ENCODE measurements at regions not wholly inside any gene's neighbourhood (a gene's known extent, or its start where the extent isn't known, plus 50 kb on each side); places are given as distances from the start of the nearest gene placed in this dataset.

- DNase-seq (ENCODE audit: low read depth) = no peak
- Mint-ChIP-seq H3K4me3 (ENCODE audit: unreplicated experiment) (no peak overlapping the region), H3K27me3 (ENCODE audit: low read depth, unreplicated experiment) (no peaks in the 10 kb centered on the region), H3K4me1 (ENCODE audit: low read depth, unreplicated experiment) (peaks cover 14% of the 10 kb centered on the region), H3K9me3 (ENCODE audit: unreplicated experiment) (no peaks in the 10 kb centered on the region), H3K36me3 (ENCODE audit: low read depth, unreplicated experiment) (no peaks in the 10 kb centered on the region), H3K27ac (ENCODE audit: unreplicated experiment) (no peak overlapping the region)
- Histone ChIP-seq H3K9ac (ENCODE audit: low read length) (no peak overlapping the region), H3K27me3 (ENCODE audit: insufficient read depth, low read length) (no peaks in the 10 kb centered on the region), H3K79me2 (ENCODE audit: insufficient read depth, low read length) (no peaks in the 10 kb centered on the region), H3K4me2 (ENCODE audit: low read length) (no peak overlapping the region), H3K4me3 (ENCODE audit: insufficient read depth, low read depth, low read length) (no peak overlapping the region), H3K36me3 (ENCODE audit: insufficient read depth, low read length) (no peaks in the 10 kb centered on the region), H3K9me3 (ENCODE audit: insufficient read depth, low read depth, low read length) (no peaks in the 10 kb centered on the region), H2AFZ (ENCODE audit: low read depth, low read length) (no peak overlapping the region), H4K20me1 (ENCODE audit: insufficient read depth, low read length) (no peaks in the 10 kb centered on the region), H3K4me1 (ENCODE audit: insufficient read depth, low read length) (no peaks in the 10 kb centered on the region), H3K27ac (ENCODE audit: low read depth, low read length) (no peak overlapping the region)
- TF ChIP-seq EZH2 (IDR thresholded peaks at IDR 0.05; ENCODE audit: insufficient read depth, low read length) (no peak), CTCF (IDR thresholded peaks at IDR 0.05; ENCODE audit: insufficient read depth, low read depth, low read length) (no peak)
- FAIRE-seq = peak; percentile 81
Measured at GRCh38 chrX:20969565-20969964, 404.7 kb upstream of the CNKSR2 start.

- H3K9ac ChIP-seq (ENCODE audit: low read length) = no peak overlapping the region
- no peaks in the 10 kb centered on the region for H3K36me3 ChIP-seq (ENCODE audit: insufficient read depth, low read length)
- H3K4me1 ChIP-seq (ENCODE audit: insufficient read depth, low read length) = no peaks in the 10 kb centered on the region
- peak; percentile 99 for FAIRE-seq
- H3K9me3 ChIP-seq (ENCODE audit: insufficient read depth, low read depth, low read length) = no peaks in the 10 kb centered on the region
- Mint-ChIP-seq H3K4me1 (ENCODE audit: low read depth, unreplicated experiment) (peaks cover 13% of the 10 kb centered on the region), H3K9me3 (ENCODE audit: unreplicated experiment) (no peaks in the 10 kb centered on the region), H3K27ac (ENCODE audit: unreplicated experiment) (no peak overlapping the region), H3K36me3 (ENCODE audit: low read depth, unreplicated experiment) (no peaks in the 10 kb centered on the region), H3K4me3 (ENCODE audit: unreplicated experiment) (no peak overlapping the region), H3K27me3 (ENCODE audit: low read depth, unreplicated experiment) (no peaks in the 10 kb centered on the region)
- no peaks in the 10 kb centered on the region for H3K27me3 ChIP-seq (ENCODE audit: insufficient read depth, low read length)
- H3K4me3 ChIP-seq (ENCODE audit: insufficient read depth, low read depth, low read length) = no peak overlapping the region
- no peak overlapping the region for H2AFZ ChIP-seq (ENCODE audit: low read depth, low read length)
- H3K27ac ChIP-seq (ENCODE audit: low read depth, low read length) = no peak overlapping the region
- peak; percentile 27 for DNase-seq (ENCODE audit: low read depth)
- TF ChIP-seq EZH2 (IDR thresholded peaks at IDR 0.05; ENCODE audit: insufficient read depth, low read length) = no peak
- TF ChIP-seq CTCF (IDR thresholded peaks at IDR 0.05; ENCODE audit: insufficient read depth, low read depth, low read length) = no peak
- no peaks in the 10 kb centered on the region for H4K20me1 ChIP-seq (ENCODE audit: insufficient read depth, low read length)
- no peak overlapping the region for H3K4me2 ChIP-seq (ENCODE audit: low read length)
- H3K79me2 ChIP-seq (ENCODE audit: insufficient read depth, low read length) = no peaks in the 10 kb centered on the region
Measured at GRCh38 chrX:20968996-20969395, 405.2 kb upstream of the CNKSR2 start.

- Histone ChIP-seq H4K20me1 (ENCODE audit: insufficient read depth, low read length) (no peaks in the 10 kb centered on the region), H3K4me1 (ENCODE audit: insufficient read depth, low read length) (no peaks in the 10 kb centered on the region), H3K36me3 (ENCODE audit: insufficient read depth, low read length) (no peaks in the 10 kb centered on the region), H3K27ac (ENCODE audit: low read depth, low read length) (no peak overlapping the region), H2AFZ (ENCODE audit: low read depth, low read length) (no peak overlapping the region), H3K9me3 (ENCODE audit: insufficient read depth, low read depth, low read length) (no peaks in the 10 kb centered on the region), H3K9ac (ENCODE audit: low read length) (no peak overlapping the region), H3K4me2 (ENCODE audit: low read length) (no peak overlapping the region), H3K27me3 (ENCODE audit: insufficient read depth, low read length) (no peaks in the 10 kb centered on the region), H3K4me3 (ENCODE audit: insufficient read depth, low read depth, low read length) (no peak overlapping the region), H3K79me2 (ENCODE audit: insufficient read depth, low read length) (no peaks in the 10 kb centered on the region)
- Mint-ChIP-seq H3K27ac (ENCODE audit: unreplicated experiment) (no peak overlapping the region), H3K4me3 (ENCODE audit: unreplicated experiment) (no peak overlapping the region), H3K27me3 (ENCODE audit: low read depth, unreplicated experiment) (no peaks in the 10 kb centered on the region), H3K9me3 (ENCODE audit: unreplicated experiment) (no peaks in the 10 kb centered on the region), H3K4me1 (ENCODE audit: low read depth, unreplicated experiment) (peaks cover 12% of the 10 kb centered on the region), H3K36me3 (ENCODE audit: low read depth, unreplicated experiment) (no peaks in the 10 kb centered on the region)
- TF ChIP-seq EZH2 (IDR thresholded peaks at IDR 0.05; ENCODE audit: insufficient read depth, low read length) = no peak
- no peak for TF ChIP-seq CTCF (IDR thresholded peaks at IDR 0.05; ENCODE audit: insufficient read depth, low read depth, low read length)
- FAIRE-seq = peak; percentile 98
- DNase-seq (ENCODE audit: low read depth) = no peak
Measured at GRCh38 chrX:20967725-20968124, 406.5 kb upstream of the CNKSR2 start.

Data from astrocyte (in vitro differentiated cells and primary cell).